ENCODE measurements at regions not wholly inside any gene's neighbourhood (a gene's known extent, or its start where the extent isn't known, plus 50 kb on each side); places are given as distances from the start of the nearest gene placed in this dataset.

DNA sequence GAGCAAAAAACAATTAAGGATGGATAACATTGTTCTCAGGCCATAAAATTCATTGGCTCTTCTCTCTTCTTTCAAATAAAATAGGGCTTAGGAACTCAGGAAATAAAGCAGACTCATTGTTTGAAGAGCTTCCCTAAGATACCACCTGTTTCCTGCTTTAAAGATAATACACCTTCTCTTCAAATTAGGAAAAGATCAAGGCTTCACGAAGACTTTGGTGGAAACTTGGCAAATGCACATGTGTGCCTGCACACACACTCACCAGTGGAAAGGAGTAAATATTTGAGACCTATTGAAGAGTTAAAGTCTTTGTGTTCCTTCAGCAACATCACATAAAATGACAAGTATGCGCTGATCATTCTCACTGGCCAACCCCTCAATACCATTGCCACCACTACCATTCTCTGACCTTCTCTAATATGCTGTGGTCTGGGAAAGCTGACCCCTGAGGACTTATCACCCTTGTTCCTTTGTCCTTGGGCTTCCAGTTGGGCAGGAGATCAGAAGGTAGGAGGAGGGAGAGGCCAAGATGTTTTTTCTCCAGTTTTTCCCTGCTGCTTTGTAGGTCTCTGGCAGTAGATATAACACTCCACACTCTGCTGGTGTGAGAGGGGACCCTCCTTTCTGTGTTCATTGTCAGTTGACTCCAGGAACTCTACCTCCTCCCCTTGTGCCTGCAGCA lies 53.5 kb upstream of the SPOPL start:
- Mint-ChIP-seq H3K27me3 (ENCODE audit: low read depth) (no peaks in the 10 kb centered on the region), H3K36me3 (no peaks in the 10 kb centered on the region), H3K4me3 (no peak overlapping the region), H3K27ac (no peak overlapping the region), H3K9me3 (no peaks in the 10 kb centered on the region), H3K4me1 (peaks cover 8% of the 10 kb centered on the region)
- TF ChIP-seq CTCF (IDR thresholded peaks at IDR 0.05; ENCODE audit: unreplicated experiment), result no peak
- DNase-seq (ENCODE audit: low spot score in 2 of 2, unreplicated experiment in 2 of 2), result no peak
